Embryonic facial prominence (tissue), 1 donor: ENCODE measurements at regions not wholly inside any gene's neighbourhood (a gene's known extent, or its start where the extent isn't known, plus 50 kb on each side); places are given as distances from the start of the nearest gene placed in this dataset.

Experiments
- DNase-seq: peaks from one replicate; pipeline ENCODE4 v3.0.0-alpha.2; 2016; ENCODE audit errors: extremely low spot score

GRCh38 chr9:38227656-38228055 lies 158.6 kb upstream of the SHB start:
- peak; percentile 5 for DNase-seq

GRCh38 chr9:38227061-38227540 lies 158.1 kb upstream of the SHB start:
- DNase-seq: peak; percentile 42

- DNase-seq: no peak
These were observed 157.5 kb upstream of the SHB start for GRCh38 chr9:38226491-38226951.

- DNase-seq: no peak
These were observed 155.9 kb upstream of the SHB start for GRCh38 chr9:38224941-38225340.

- DNase-seq: no peak
These were observed 147.5 kb upstream of the SHB start for GRCh38 chr9:38216572-38216971.

- DNase-seq: no peak
These were observed 146.4 kb upstream of the SHB start for GRCh38 chr9:38215465-38215864.

GRCh38 chr9:38214432-38214831 lies 145.4 kb upstream of the SHB start:
- DNase-seq: no peak

GRCh38 chr9:38213631-38214299 lies 144.7 kb upstream of the SHB start:
- DNase-seq: no peak

GRCh38 chr9:38212016-38212415 lies 143.0 kb upstream of the SHB start:
- no peak for DNase-seq

GRCh38 chr9:38211002-38211401 lies 142.0 kb upstream of the SHB start:
- DNase-seq: no peak

GRCh38 chr9:38208206-38208901 lies 139.3 kb upstream of the SHB start:
- no peak for DNase-seq

- DNase-seq: no peak
These were observed 138.3 kb upstream of the SHB start for GRCh38 chr9:38207247-38207778.

GRCh38 chr9:38205279-38205678 lies 136.3 kb upstream of the SHB start:
- no peak for DNase-seq

- no peak for DNase-seq
These were observed 133.4 kb upstream of the SHB start for GRCh38 chr9:38202336-38202938.

- no peak for DNase-seq
These were observed 132.8 kb upstream of the SHB start for GRCh38 chr9:38201844-38202243.

- DNase-seq: no peak
These were observed 131.4 kb upstream of the SHB start for GRCh38 chr9:38200431-38200830.

- DNase-seq: no peak
These were observed 129.1 kb upstream of the SHB start for GRCh38 chr9:38198140-38198539.

GRCh38 chr9:38196714-38197113 lies 127.7 kb upstream of the SHB start:
- DNase-seq: no peak

GRCh38 chr9:38195737-38196161 lies 126.7 kb upstream of the SHB start:
- no peak for DNase-seq

GRCh38 chr9:38194870-38195269 lies 125.8 kb upstream of the SHB start:
- no peak for DNase-seq

- no peak for DNase-seq
These were observed 123.8 kb upstream of the SHB start for GRCh38 chr9:38192731-38193265.

GRCh38 chr9:38186404-38187115 lies 117.5 kb upstream of the SHB start:
- DNase-seq: no peak
